ENCODE measurements at regions not wholly inside any gene's neighbourhood (a gene's known extent, or its start where the extent isn't known, plus 50 kb on each side); places are given as distances from the start of the nearest gene placed in this dataset.

DNA sequence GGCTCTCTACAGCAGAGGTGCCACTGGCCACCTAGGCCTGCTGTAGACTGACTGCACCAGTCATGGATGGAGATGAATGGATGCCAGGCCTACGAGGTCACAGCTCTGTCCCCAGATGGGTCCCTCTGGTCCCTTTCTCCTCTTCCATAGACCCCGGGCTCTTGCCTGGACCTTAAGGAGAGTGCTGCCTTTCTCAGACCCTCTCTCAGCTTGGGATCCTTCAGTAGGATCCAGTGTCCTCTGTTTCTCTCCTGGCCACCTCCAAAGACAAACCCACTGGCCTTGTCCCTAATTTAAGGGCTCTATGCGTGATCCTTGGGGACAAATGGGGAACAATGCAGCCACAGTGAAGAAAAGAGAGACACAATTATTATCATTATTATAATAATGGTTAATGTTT, 189.3 kb upstream of the C16orf82 start:
- Mint-ChIP-seq H3K36me3 (peaks cover 3% of the 10 kb centered on the region), H3K9me3 (peaks cover 15% of the 10 kb centered on the region), H3K27me3 (ENCODE audit: low read depth) (no peaks in the 10 kb centered on the region), H3K4me3 (no peak overlapping the region), H3K27ac (no peak overlapping the region), H3K4me1 (no peaks in the 10 kb centered on the region)
- ChIA-PET POLR2A (no interaction called here), CTCF (no interaction called here)
- DNase-seq (ENCODE audit: low spot score): no peak
- no peak for ATAC-seq
- TF ChIP-seq, protein P1, sequence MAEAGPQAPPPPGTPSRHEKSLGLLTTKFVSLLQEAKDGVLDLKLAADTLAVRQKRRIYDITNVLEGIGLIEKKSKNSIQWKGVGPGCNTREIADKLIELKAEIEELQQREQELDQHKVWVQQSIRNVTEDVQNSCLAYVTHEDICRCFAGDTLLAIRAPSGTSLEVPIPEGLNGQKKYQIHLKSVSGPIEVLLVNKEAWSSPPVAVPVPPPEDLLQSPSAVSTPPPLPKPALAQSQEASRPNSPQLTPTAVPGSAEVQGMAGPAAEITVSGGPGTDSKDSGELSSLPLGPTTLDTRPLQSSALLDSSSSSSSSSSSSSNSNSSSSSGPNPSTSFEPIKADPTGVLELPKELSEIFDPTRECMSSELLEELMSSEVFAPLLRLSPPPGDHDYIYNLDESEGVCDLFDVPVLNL (CRISPR knock-in tag; IDR thresholded peaks at IDR 0.05; ENCODE audit: borderline replicate concordance, low read depth): no peak
- TF ChIP-seq, protein P2, sequence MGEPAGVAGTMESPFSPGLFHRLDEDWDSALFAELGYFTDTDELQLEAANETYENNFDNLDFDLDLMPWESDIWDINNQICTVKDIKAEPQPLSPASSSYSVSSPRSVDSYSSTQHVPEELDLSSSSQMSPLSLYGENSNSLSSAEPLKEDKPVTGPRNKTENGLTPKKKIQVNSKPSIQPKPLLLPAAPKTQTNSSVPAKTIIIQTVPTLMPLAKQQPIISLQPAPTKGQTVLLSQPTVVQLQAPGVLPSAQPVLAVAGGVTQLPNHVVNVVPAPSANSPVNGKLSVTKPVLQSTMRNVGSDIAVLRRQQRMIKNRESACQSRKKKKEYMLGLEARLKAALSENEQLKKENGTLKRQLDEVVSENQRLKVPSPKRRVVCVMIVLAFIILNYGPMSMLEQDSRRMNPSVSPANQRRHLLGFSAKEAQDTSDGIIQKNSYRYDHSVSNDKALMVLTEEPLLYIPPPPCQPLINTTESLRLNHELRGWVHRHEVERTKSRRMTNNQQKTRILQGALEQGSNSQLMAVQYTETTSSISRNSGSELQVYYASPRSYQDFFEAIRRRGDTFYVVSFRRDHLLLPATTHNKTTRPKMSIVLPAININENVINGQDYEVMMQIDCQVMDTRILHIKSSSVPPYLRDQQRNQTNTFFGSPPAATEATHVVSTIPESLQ (CRISPR knock-in tag; IDR thresholded peaks at IDR 0.05): no peak
- TF ChIP-seq HMGA2 (CRISPR knock-in tag; IDR thresholded peaks at IDR 0.05): no peak
- TF ChIP-seq CREB1 (CRISPR knock-in tag; IDR thresholded peaks at IDR 0.05): no peak
- TF ChIP-seq ZNF396 (CRISPR knock-in tag; IDR thresholded peaks at IDR 0.05; ENCODE audit: borderline replicate concordance): no peak
- no peak for TF ChIP-seq NFE2L1 (CRISPR knock-in tag; IDR thresholded peaks at IDR 0.05)
- TF ChIP-seq ZNF121 (CRISPR knock-in tag; IDR thresholded peaks at IDR 0.05): no peak
- TF ChIP-seq, protein P3, sequence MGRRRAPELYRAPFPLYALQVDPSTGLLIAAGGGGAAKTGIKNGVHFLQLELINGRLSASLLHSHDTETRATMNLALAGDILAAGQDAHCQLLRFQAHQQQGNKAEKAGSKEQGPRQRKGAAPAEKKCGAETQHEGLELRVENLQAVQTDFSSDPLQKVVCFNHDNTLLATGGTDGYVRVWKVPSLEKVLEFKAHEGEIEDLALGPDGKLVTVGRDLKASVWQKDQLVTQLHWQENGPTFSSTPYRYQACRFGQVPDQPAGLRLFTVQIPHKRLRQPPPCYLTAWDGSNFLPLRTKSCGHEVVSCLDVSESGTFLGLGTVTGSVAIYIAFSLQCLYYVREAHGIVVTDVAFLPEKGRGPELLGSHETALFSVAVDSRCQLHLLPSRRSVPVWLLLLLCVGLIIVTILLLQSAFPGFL (CRISPR knock-in tag; IDR thresholded peaks at IDR 0.05; ENCODE audit: borderline replicate concordance): no peak
- no peak for TF ChIP-seq CBFB (CRISPR knock-in tag; IDR thresholded peaks at IDR 0.05; ENCODE audit: low read depth)
- TF ChIP-seq, protein P4, sequence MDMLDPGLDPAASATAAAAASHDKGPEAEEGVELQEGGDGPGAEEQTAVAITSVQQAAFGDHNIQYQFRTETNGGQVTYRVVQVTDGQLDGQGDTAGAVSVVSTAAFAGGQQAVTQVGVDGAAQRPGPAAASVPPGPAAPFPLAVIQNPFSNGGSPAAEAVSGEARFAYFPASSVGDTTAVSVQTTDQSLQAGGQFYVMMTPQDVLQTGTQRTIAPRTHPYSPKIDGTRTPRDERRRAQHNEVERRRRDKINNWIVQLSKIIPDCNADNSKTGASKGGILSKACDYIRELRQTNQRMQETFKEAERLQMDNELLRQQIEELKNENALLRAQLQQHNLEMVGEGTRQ (CRISPR knock-in tag; IDR thresholded peaks at IDR 0.05): no peak
- TF ChIP-seq GABPB1 (CRISPR knock-in tag; IDR thresholded peaks at IDR 0.05): no peak
- TF ChIP-seq, protein P5, sequence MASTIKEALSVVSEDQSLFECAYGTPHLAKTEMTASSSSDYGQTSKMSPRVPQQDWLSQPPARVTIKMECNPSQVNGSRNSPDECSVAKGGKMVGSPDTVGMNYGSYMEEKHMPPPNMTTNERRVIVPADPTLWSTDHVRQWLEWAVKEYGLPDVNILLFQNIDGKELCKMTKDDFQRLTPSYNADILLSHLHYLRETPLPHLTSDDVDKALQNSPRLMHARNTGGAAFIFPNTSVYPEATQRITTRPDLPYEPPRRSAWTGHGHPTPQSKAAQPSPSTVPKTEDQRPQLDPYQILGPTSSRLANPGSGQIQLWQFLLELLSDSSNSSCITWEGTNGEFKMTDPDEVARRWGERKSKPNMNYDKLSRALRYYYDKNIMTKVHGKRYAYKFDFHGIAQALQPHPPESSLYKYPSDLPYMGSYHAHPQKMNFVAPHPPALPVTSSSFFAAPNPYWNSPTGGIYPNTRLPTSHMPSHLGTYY (CRISPR knock-in tag; IDR thresholded peaks at IDR 0.05): no peak
- TF ChIP-seq MXD4 (CRISPR knock-in tag; IDR thresholded peaks at IDR 0.05; ENCODE audit: borderline replicate concordance): no peak
- TF ChIP-seq IRF2 (CRISPR knock-in tag; IDR thresholded peaks at IDR 0.05; ENCODE audit: borderline replicate concordance, low read depth): no peak
- TF ChIP-seq, protein P6, sequence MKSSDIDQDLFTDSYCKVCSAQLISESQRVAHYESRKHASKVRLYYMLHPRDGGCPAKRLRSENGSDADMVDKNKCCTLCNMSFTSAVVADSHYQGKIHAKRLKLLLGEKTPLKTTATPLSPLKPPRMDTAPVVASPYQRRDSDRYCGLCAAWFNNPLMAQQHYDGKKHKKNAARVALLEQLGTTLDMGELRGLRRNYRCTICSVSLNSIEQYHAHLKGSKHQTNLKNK (CRISPR knock-in tag; IDR thresholded peaks at IDR 0.05): no peak
- TF ChIP-seq NR3C1 (CRISPR knock-in tag; conservative IDR thresholded peaks at IDR 0.05; ENCODE audit: low read depth): no peak
- TF ChIP-seq, protein P7, sequence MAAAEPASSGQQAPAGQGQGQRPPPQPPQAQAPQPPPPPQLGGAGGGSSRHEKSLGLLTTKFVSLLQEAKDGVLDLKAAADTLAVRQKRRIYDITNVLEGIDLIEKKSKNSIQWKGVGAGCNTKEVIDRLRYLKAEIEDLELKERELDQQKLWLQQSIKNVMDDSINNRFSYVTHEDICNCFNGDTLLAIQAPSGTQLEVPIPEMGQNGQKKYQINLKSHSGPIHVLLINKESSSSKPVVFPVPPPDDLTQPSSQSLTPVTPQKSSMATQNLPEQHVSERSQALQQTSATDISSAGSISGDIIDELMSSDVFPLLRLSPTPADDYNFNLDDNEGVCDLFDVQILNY (CRISPR knock-in tag; IDR thresholded peaks at IDR 0.05): no peak
- TF ChIP-seq, protein P8, sequence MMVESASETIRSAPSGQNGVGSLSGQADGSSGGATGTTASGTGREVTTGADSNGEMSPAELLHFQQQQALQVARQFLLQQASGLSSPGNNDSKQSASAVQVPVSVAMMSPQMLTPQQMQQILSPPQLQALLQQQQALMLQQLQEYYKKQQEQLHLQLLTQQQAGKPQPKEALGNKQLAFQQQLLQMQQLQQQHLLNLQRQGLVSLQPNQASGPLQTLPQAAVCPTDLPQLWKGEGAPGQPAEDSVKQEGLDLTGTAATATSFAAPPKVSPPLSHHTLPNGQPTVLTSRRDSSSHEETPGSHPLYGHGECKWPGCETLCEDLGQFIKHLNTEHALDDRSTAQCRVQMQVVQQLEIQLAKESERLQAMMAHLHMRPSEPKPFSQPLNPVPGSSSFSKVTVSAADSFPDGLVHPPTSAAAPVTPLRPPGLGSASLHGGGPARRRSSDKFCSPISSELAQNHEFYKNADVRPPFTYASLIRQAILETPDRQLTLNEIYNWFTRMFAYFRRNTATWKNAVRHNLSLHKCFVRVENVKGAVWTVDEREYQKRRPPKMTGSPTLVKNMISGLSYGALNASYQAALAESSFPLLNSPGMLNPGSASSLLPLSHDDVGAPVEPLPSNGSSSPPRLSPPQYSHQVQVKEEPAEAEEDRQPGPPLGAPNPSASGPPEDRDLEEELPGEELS (CRISPR knock-in tag; IDR thresholded peaks at IDR 0.05): no peak
- TF ChIP-seq, protein P9, sequence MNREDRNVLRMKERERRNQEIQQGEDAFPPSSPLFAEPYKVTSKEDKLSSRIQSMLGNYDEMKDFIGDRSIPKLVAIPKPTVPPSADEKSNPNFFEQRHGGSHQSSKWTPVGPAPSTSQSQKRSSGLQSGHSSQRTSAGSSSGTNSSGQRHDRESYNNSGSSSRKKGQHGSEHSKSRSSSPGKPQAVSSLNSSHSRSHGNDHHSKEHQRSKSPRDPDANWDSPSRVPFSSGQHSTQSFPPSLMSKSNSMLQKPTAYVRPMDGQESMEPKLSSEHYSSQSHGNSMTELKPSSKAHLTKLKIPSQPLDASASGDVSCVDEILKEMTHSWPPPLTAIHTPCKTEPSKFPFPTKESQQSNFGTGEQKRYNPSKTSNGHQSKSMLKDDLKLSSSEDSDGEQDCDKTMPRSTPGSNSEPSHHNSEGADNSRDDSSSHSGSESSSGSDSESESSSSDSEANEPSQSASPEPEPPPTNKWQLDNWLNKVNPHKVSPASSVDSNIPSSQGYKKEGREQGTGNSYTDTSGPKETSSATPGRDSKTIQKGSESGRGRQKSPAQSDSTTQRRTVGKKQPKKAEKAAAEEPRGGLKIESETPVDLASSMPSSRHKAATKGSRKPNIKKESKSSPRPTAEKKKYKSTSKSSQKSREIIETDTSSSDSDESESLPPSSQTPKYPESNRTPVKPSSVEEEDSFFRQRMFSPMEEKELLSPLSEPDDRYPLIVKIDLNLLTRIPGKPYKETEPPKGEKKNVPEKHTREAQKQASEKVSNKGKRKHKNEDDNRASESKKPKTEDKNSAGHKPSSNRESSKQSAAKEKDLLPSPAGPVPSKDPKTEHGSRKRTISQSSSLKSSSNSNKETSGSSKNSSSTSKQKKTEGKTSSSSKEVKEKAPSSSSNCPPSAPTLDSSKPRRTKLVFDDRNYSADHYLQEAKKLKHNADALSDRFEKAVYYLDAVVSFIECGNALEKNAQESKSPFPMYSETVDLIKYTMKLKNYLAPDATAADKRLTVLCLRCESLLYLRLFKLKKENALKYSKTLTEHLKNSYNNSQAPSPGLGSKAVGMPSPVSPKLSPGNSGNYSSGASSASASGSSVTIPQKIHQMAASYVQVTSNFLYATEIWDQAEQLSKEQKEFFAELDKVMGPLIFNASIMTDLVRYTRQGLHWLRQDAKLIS (CRISPR knock-in tag; IDR thresholded peaks at IDR 0.05; ENCODE audit: borderline replicate concordance): no peak
- TF ChIP-seq, protein P10, sequence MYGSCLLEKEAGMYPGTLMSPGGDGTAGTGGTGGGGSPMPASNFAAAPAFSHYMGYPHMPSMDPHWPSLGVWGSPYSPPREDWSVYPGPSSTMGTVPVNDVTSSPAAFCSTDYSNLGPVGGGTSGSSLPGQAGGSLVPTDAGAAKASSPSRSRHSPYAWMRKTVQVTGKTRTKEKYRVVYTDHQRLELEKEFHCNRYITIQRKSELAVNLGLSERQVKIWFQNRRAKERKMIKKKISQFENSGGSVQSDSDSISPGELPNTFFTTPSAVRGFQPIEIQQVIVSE (CRISPR knock-in tag; IDR thresholded peaks at IDR 0.05; ENCODE audit: borderline replicate concordance): no peak
